ENCODE measurements at regions not wholly inside any gene's neighbourhood (a gene's known extent, or its start where the extent isn't known, plus 50 kb on each side); places are given as distances from the start of the nearest gene placed in this dataset.

DNA sequence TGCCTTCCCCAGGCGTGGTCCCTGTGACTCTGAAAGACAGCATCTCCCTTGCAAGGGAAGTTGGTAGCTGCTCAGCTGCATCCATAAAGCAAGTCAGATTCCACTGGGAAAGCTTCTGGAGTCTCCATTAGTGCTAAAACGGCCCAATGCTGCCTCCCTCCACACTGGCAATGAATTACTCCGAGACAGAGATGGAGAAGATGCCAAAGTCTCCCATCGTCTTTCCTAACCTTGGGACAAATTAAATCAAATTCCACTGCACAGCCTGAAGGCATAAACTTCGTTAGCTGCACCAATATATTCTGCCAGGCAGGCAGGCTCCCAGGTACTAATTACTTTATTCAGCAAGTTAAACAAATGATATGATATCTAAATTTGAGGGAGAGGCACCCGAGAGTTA is 106.3 kb upstream of the GJB5 start:
- TF ChIP-seq CTCF (conservative IDR thresholded peaks at IDR 0.05 in 1 of 2, IDR thresholded peaks at IDR 0.05 in 1 of 2; ENCODE audit: low read depth in 1 of 2, low read length in 2 of 2) (no peak), EZH2 (IDR thresholded peaks at IDR 0.05; ENCODE audit: low read length, missing control alignments) (no peak)
